Inflammatory macrophage treated with lipopolysaccharide for 4 hours (primary cell): ENCODE measurements at regions not wholly inside any gene's neighbourhood (a gene's known extent, or its start where the extent isn't known, plus 50 kb on each side); places are given as distances from the start of the nearest gene placed in this dataset.

Experiments used
- DNase-seq: peaks from one replicate; pipeline ENCODE4 v3.0.0-alpha.2; 2020

DNA sequence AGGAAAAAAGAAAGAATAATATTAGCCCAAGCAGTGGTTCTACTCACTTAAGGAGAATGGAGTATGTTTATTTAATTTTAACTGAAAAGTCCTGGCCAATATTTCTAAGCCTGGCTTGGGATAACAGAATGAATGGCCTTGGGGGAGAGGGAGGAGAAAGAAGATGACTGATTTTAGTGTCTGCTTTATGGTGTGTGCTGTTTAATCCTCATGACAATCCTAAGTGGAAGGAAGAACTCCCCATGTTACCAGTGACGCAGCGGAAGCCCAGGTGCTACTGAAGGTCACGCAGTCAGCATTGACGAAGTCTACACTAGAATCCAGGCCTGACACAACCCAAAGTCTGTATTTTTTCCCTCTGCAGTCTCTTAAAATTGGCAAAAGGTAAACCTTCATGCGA, 50.5 kb downstream of the PALM2AKAP2 start:
- DNase-seq, result no peak

- no peak for DNase-seq
Observed at GRCh38 chr9:109831998-109832658, 52.1 kb downstream of the PALM2AKAP2 start.

- DNase-seq, result no peak
Observed at GRCh38 chr9:109834855-109835254, 54.9 kb downstream of the PALM2AKAP2 start.

DNA sequence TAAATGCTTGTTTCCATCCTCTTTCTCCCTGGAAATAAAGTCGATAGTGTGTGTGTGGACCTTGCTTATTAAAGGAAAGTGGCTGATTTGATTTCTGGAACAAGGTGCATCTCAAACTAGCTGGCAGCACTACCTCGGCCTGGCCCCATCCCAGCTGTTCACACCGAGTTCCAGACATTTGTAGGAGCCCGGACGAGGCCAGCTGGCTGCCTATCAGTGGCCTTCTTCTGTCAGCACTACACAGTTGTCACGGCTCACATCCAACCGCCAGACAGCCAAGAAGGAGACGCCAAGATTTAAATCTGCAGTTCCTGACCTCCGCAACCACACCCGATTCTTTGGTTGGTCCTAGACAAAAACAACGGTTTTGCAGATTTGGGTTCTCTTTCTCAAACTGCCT, 63.6 kb downstream of the PALM2AKAP2 start:
- DNase-seq, result no peak

DNA sequence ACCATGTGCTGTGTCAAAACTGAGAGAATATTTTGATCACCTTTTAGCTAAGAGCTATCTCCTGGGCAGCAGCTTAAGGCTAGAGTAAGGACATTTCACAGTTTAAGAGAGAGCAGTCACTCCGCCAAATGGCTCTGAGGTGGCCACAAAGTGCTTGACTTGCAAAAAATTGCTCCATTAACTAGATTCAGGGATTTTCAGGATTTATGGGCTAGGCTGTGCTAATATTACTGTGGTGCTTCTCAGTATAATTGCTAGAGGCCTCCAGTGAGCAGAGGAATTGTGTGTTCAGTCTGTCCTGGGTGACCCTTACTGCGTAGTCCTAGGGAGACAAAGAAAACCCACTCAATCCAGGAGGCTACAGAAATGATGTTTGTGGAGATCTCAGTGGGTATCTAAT, 65.2 kb downstream of the PALM2AKAP2 start:
- no peak for DNase-seq

DNA sequence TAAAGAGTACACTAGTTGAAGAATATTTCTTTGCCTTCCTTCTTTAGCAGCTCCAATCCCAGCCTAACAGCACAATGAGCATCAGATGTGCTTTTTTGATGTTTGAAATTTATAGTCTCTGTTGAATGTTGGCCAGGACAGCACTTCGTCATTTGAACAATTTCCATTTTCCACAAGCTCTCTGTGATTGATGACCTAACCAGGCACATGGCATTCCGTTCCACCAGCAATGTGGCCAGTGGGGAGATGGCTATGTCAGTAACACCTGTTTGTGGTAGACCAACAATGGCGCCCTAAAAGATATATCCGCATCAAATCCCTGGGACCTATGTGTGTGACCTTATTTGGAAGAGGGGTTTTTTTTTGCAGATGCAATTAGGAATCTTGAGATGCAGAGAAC, 66.8 kb downstream of the PALM2AKAP2 start:
- DNase-seq, result no peak

DNA sequence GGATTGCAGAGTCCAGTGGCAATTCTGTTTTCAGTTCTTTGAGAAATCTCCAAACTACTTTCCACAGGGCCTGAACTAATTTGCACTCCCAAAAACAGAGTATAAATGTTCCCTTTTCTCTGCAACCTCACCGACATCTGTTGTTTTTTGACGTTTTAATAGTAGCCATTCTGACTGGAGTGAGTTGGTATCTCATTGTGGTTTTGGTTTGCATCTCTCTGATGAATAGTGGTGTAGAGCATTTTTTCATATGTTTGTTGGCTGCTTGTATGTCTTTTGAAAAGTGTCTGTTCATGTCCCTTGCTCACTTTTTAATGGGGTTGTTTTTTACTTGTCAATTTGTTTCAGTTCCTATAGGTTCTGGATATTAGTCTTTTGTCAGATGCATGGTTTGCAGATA, 72.6 kb downstream of the PALM2AKAP2 start:
- no peak for DNase-seq

DNA sequence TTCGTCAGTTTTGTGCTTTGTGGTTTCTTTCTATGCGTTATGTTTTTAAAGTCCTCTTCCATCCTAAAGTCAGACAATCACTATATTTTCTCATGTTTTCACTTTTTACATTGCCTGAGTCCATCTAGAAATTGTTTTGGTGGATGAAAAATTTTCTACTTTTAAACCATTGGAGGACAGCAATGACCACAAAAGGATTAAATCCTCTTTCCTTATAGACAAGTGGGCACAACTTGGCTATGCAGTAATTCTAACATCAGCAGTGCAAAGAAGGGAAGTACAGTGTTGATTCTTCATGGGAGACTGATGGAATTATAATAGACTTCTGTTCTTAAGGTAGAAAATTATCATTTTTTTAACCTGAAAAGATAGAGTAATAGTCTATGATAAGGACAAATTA, 75.5 kb downstream of the PALM2AKAP2 start:
- no peak for DNase-seq

- no peak for DNase-seq
Observed at GRCh38 chr9:109856785-109857184, 76.8 kb downstream of the PALM2AKAP2 start.

DNA sequence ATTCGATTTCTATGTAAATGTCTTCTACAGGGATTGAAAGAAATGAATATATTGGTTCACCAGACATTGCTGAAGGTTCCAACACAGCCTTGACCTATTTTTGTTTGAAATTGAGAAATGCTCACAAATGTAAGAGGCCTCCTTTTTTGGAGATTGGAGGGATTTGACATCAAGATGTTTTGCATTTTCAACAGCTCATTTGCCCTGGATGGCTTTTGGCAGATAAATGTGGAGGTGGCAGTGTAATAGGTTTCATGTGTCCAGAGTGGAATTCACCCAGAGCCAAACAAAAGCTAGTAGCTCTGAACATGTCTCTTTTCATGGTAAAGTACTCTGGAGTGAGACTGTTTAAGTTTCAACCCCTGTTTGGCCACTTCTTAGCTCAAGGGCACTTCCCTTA, 77.3 kb downstream of the PALM2AKAP2 start:
- DNase-seq, result no peak

DNA sequence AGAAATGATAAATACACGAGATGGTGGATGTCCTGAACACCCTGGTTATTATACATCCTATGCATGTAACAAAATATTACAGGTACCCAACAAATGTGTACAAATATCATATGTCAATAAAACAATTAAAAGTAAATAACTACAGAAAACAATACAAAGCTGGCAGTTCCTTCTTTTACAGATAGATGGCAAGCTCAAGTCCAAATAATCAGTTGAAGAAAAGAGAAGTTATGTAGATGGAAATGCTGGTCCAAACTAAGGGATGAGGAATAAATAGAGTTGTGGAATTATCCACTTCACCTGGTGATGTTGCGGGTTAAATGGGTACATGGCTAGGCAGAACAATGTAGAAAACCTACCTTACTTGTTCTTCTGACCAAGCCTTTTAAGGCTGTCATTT, 79.4 kb downstream of the PALM2AKAP2 start:
- DNase-seq, result no peak

DNA sequence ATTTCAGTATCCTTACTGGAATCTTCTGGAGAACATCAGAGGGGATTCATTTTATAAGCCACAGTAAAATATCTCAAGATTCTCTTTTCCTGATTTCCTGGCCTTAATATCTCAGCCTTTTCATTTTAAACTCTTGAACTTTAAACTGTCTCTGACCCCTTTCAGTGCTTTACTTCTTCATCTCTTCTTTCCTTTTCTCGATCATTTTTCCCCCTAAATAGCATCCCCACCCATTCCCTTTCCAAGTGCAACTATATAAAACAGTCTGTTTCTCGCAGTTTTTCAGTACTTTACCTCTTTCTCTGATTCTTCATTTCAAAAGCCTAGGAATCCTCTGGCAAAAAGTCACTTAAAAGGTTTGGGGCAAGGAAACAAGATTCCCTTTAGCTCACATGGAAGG, 80.5 kb downstream of the PALM2AKAP2 start:
- no peak for DNase-seq

DNA sequence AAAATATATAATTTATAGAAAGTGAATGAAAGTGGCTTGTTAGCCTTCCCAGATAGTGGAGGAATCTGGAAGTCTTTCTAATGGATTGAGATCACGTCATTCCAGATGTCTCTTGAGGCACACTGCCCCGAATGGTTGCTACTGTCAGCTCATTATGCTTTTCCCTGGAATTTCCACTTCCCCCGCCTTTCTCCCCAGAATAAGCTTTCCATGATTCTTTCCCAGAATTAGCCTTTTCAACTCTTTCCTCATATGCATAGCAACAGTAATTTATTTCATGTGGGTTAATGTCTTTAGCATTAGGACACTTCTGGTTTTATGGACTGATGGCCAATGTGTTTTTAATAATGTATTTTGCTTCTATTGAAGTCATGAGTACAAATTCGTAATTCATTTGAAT, 81.5 kb downstream of the PALM2AKAP2 start:
- no peak for DNase-seq

GRCh38 chr9:109861918-109862317, 81.9 kb downstream of the PALM2AKAP2 start:
- DNase-seq, result no peak

DNA sequence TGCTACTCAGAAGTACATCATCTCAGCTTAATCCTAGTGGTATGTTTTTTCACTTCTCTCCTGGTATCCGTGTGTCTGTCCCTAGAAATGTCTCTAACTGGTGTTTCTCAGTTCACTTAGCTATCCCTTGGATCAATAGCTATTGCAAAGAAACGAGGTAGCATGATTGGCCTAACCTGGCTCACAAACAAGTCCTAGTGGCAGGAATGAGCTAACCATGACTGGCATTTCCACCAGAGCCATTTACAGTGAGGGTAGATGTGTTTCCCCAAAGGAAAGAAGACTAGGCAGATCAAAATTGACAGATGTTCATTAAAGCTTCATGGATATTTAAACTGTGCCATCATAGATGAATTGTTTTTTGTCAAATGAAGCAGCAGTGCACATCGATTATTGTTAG, 82.5 kb downstream of the PALM2AKAP2 start:
- no peak for DNase-seq

DNA sequence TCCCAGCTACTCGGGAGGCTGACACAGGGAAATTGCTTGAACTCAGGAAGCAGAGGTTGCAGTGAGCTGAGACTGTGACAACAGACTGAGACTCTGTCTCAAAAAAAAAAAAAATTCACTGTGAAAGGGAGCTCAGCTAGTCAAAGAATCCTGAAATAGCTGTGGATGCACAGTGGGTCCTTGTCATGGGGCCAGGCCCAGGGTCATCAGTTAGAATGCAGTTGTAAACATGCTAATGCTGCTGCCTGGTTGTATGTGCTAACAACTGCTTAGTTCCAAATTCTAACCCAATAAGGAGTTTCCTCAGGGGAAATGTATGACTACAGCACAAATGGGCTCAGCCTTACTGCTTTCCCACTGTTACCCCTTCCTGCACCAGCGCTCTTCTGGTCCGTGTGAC, 84.0 kb downstream of the PALM2AKAP2 start:
- no peak for DNase-seq

- no peak for DNase-seq
Observed at GRCh38 chr9:109865521-109865920, 85.5 kb downstream of the PALM2AKAP2 start.

DNA sequence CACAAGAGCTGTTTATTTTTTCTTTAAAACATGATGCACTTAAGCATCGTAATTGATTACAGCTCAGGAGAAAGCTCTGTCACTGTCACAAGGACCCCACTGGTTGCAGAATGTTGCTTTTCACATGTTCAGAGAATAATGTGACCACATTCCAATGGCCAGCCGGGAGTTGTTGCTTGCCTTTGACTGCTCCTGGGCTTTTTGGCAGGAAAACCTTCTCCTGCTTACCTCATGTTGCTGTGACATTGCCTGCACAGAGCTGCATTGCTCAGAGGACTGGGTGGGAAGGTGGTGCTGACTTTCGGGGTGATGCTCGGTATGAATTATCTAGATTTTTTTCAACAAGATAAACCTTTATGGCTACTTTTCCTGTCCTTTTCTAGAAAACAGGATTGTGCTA, 88.2 kb downstream of the PALM2AKAP2 start:
- DNase-seq, result no peak

DNA sequence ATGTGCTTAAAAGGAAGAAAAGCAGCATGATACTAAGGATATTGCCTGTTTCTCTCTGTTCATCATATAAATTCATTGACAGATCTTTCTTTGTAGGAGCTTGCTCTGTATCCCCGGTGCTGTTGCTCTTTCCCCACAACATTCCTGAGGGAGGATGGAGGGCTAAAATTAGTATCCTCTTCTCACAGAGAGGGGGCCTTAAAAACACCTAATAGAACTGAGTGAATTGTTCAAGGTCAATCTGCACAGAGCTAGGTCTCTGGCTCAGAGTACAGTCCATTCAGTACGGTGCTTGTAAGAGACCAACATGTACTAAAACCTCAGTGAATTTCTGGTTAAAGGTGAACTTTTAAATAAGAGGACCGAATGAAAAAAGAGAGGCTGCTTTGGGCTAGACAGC, 88.7 kb downstream of the PALM2AKAP2 start:
- DNase-seq, result no peak

DNA sequence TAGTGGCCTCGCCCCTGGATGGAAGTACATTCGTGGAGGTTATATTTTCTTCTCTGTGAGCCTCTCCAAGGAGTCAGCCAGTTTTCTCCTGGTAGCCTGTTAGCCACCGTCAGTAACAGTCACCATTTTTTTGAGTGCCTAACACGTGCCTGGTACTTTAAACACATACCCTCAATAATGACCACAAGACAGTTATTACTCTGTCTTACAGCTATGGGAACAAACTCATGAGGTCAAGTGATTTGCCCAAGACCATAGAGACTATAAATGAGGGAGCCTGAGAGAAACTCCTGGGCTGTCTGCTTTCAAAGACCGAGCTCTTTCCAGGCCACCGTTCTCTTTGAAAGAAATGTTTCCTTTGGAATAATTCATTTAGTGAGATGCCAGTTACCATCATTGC, 90.4 kb downstream of the PALM2AKAP2 start:
- no peak for DNase-seq

- peak; percentile 56 for DNase-seq
Observed at GRCh38 chr9:109872901-109873300, 92.9 kb downstream of the PALM2AKAP2 start.

DNA sequence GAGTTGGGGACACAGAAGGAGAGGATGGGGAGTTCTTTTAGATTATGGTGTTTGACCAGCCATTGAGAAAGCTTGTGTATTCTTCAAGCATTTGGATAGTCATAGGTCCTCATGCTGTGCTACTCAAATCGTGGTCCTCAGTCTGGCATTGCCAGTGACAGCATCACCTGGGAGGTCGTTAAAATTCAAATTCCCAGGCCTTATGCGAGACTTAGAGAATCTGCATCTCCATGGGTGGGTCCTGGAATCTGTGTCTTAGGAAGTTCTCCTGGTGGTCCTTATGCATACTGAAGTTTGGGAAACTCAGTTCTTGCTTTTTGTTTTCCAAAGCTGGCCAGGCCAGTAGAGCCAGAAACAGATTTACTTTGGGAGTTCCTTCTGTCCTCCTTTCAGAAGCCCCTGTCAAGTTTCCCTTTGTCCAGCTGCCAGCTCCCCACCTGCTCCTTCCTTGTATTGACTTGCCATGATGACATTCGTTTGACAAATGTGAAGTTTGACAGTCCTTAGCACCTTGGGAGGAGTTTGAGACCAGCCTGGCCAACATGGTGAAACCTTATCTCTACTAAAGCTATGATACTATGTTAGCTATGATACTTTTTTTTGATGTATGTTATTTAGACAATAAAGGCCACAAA, 95.6 kb downstream of the PALM2AKAP2 start:
- DNase-seq, result no peak

- DNase-seq, result peak; percentile 28
Observed at GRCh38 chr9:109880276-109881169, 100.5 kb downstream of the PALM2AKAP2 start.

GRCh38 chr9:109883623-109884022, 103.6 kb downstream of the PALM2AKAP2 start:
- DNase-seq, result no peak
